MV-4-11 (cell line): ENCODE measurements at regions not wholly inside any gene's neighbourhood (a gene's known extent, or its start where the extent isn't known, plus 50 kb on each side); places are given as distances from the start of the nearest gene placed in this dataset.

Experiments
- DNase-seq: peaks from one replicate; lab custom pipeline; 2025; lab: John Stamatoyannopoulos, UW

GRCh38 chr13:21960108-21960507, 289.2 kb downstream of the FGF9 start:
- DNase-seq: no peak

GRCh38 chr13:21964686-21965085, 293.8 kb downstream of the FGF9 start:
- DNase-seq: no peak

- no peak for DNase-seq
Observed at GRCh38 chr13:21965095-21965494, 294.2 kb downstream of the FGF9 start.

- no peak for DNase-seq
Observed at GRCh38 chr13:21966014-21966413, 295.1 kb downstream of the FGF9 start.

GRCh38 chr13:21967871-21968270, 297.0 kb downstream of the FGF9 start:
- DNase-seq: no peak

- no peak for DNase-seq
Observed at GRCh38 chr13:21970172-21970571, 299.3 kb downstream of the FGF9 start.

GRCh38 chr13:21970918-21971317, 300.0 kb downstream of the FGF9 start:
- no peak for DNase-seq

GRCh38 chr13:21971662-21972621, 301.1 kb downstream of the FGF9 start:
- no peak for DNase-seq

GRCh38 chr13:21973437-21974125, 302.7 kb downstream of the FGF9 start:
- DNase-seq: no peak

- no peak for DNase-seq
Observed at GRCh38 chr13:21974741-21975140, 303.9 kb downstream of the FGF9 start.

GRCh38 chr13:21976159-21976558, 305.3 kb downstream of the FGF9 start:
- DNase-seq: no peak

- DNase-seq: no peak
Observed at GRCh38 chr13:21979161-21979806, 308.4 kb downstream of the FGF9 start.

GRCh38 chr13:21980049-21980448, 309.2 kb downstream of the FGF9 start:
- no peak for DNase-seq

- DNase-seq: no peak
Observed at GRCh38 chr13:21984156-21984555, 313.3 kb downstream of the FGF9 start.

- no peak for DNase-seq
Observed at GRCh38 chr13:21986602-21987001, 315.7 kb downstream of the FGF9 start.

- no peak for DNase-seq
Observed at GRCh38 chr13:21987793-21988192, 316.9 kb downstream of the FGF9 start.

GRCh38 chr13:21988624-21989023, 317.8 kb downstream of the FGF9 start:
- DNase-seq: no peak

- no peak for DNase-seq
Observed at GRCh38 chr13:21996049-21996448, 325.2 kb downstream of the FGF9 start.

- no peak for DNase-seq
Observed at GRCh38 chr13:21997726-21998125, 326.9 kb downstream of the FGF9 start.

GRCh38 chr13:21998279-21998990, 327.6 kb downstream of the FGF9 start:
- DNase-seq: no peak

GRCh38 chr13:21999666-22000065, 328.8 kb downstream of the FGF9 start:
- no peak for DNase-seq

GRCh38 chr13:22000191-22000590, 329.3 kb downstream of the FGF9 start:
- DNase-seq: no peak
